ENCODE measurements at regions not wholly inside any gene's neighbourhood (a gene's known extent, or its start where the extent isn't known, plus 50 kb on each side); places are given as distances from the start of the nearest gene placed in this dataset.

DNA sequence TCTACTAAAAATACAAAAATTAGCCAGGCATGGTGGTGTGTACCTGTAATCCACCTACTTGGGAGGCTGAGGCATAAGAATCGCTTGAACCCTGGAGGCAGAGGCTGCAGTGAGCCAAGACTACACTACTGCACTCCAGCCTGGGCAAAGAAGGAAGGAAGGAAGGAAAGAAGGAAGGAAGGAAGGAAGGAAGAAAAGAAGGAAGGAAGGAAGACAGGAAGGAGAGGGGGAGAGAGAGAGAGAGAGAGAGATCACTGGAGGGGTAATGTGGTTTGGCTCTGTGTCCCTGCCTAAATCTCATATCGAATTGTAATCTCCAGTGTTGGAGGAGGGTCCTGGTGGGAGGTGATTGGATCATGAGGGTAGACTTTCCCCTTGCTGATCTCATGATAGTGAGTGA, 165.5 kb downstream of the KCTD15 start:
- TF ChIP-seq, protein P1, sequence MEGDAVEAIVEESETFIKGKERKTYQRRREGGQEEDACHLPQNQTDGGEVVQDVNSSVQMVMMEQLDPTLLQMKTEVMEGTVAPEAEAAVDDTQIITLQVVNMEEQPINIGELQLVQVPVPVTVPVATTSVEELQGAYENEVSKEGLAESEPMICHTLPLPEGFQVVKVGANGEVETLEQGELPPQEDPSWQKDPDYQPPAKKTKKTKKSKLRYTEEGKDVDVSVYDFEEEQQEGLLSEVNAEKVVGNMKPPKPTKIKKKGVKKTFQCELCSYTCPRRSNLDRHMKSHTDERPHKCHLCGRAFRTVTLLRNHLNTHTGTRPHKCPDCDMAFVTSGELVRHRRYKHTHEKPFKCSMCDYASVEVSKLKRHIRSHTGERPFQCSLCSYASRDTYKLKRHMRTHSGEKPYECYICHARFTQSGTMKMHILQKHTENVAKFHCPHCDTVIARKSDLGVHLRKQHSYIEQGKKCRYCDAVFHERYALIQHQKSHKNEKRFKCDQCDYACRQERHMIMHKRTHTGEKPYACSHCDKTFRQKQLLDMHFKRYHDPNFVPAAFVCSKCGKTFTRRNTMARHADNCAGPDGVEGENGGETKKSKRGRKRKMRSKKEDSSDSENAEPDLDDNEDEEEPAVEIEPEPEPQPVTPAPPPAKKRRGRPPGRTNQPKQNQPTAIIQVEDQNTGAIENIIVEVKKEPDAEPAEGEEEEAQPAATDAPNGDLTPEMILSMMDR (IDR thresholded peaks at IDR 0.05; ENCODE audit: low read depth, low read length, missing input control) = no peak
- TF ChIP-seq GABPA (IDR thresholded peaks at IDR 0.05 in 1 of 2, conservative IDR thresholded peaks at IDR 0.05 in 1 of 2) = no peak
- TF ChIP-seq TAF1 (conservative IDR thresholded peaks at IDR 0.05) = no peak
- no peak for TF ChIP-seq JUND (IDR thresholded peaks at IDR 0.05)
- TF ChIP-seq, protein P2, sequence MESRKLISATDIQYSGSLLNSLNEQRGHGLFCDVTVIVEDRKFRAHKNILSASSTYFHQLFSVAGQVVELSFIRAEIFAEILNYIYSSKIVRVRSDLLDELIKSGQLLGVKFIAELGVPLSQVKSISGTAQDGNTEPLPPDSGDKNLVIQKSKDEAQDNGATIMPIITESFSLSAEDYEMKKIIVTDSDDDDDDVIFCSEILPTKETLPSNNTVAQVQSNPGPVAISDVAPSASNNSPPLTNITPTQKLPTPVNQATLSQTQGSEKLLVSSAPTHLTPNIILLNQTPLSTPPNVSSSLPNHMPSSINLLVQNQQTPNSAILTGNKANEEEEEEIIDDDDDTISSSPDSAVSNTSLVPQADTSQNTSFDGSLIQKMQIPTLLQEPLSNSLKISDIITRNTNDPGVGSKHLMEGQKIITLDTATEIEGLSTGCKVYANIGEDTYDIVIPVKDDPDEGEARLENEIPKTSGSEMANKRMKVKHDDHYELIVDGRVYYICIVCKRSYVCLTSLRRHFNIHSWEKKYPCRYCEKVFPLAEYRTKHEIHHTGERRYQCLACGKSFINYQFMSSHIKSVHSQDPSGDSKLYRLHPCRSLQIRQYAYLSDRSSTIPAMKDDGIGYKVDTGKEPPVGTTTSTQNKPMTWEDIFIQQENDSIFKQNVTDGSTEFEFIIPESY (IDR thresholded peaks at IDR 0.05) = no peak
- TF ChIP-seq, protein P3, sequence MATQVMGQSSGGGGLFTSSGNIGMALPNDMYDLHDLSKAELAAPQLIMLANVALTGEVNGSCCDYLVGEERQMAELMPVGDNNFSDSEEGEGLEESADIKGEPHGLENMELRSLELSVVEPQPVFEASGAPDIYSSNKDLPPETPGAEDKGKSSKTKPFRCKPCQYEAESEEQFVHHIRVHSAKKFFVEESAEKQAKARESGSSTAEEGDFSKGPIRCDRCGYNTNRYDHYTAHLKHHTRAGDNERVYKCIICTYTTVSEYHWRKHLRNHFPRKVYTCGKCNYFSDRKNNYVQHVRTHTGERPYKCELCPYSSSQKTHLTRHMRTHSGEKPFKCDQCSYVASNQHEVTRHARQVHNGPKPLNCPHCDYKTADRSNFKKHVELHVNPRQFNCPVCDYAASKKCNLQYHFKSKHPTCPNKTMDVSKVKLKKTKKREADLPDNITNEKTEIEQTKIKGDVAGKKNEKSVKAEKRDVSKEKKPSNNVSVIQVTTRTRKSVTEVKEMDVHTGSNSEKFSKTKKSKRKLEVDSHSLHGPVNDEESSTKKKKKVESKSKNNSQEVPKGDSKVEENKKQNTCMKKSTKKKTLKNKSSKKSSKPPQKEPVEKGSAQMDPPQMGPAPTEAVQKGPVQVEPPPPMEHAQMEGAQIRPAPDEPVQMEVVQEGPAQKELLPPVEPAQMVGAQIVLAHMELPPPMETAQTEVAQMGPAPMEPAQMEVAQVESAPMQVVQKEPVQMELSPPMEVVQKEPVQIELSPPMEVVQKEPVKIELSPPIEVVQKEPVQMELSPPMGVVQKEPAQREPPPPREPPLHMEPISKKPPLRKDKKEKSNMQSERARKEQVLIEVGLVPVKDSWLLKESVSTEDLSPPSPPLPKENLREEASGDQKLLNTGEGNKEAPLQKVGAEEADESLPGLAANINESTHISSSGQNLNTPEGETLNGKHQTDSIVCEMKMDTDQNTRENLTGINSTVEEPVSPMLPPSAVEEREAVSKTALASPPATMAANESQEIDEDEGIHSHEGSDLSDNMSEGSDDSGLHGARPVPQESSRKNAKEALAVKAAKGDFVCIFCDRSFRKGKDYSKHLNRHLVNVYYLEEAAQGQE (IDR thresholded peaks at IDR 0.05) = no peak
- TF ChIP-seq RAD21 (IDR thresholded peaks at IDR 0.05) = no peak

Data from liver (tissue), 3 donors.